Caco-2 (cell line): ENCODE measurements at regions not wholly inside any gene's neighbourhood (a gene's known extent, or its start where the extent isn't known, plus 50 kb on each side); places are given as distances from the start of the nearest gene placed in this dataset.

Experiments
- BruUV-seq: library from RNA; stranded (reverse); fragments of 400-500 nt; replicated peaks from 2 replicates; lab custom pipeline; 2021; lab: Mats Ljungman, UMichigan
- CTCF ChIA-PET: fragments of 300-600 bp; sonication (Branson Sonifier 250); formaldehyde crosslinking; loops from one replicate; lab custom pipeline; 2022; ENCODE audit warnings: antibody characterized with exemption; lab: Charles Lee
- POLR2A ChIA-PET: fragments of 300-600 bp; sonication (Branson Sonifier 250); formaldehyde crosslinking; loops from one replicate; lab custom pipeline; 2022; ENCODE audit warnings: antibody characterized with exemption; lab: Charles Lee
- DNase-seq, 2 experiments: peaks; one replicate each; pipeline versions ENCODE4 v3.0.0 to v3.0.0-alpha.2; 2020 to 2022
- H3K27me3 ChIP-seq: replicated peaks from 2 replicates; pipeline ENCODE4 v1.6.0; 2011; ENCODE audit warnings: low read length; ENCODE audit not compliant: control insufficient read depth, insufficient read depth
- H3K36me3 ChIP-seq: 2 replicates; pipeline ENCODE4 v1.5.1; 2011; ENCODE audit warnings: low read length; ENCODE audit not compliant: control insufficient read depth, insufficient read depth
- H3K4me1 ChIP-seq: fragments of 250-450 bp; sonication (Bioruptor Pico); 2 replicates; pipeline ENCODE4 v1.5.1; 2020; ENCODE audit warnings: mild to moderate bottlenecking
- H3K4me3 ChIP-seq: 2 replicates; pipeline ENCODE4 v1.5.1; 2011; ENCODE audit warnings: low read depth, mild to moderate bottlenecking, control low read depth, low read length
- H3K9me3 ChIP-seq: fragments of 250-450 bp; sonication (Bioruptor Pico); 2 replicates; pipeline ENCODE4 v1.5.1; 2020; ENCODE audit warnings: mild to moderate bottlenecking, moderate library complexity
- H3K27ac Mint-ChIP-seq: one replicate; pipeline ENCODE4 v1.8.0; 2022; ENCODE audit warnings: mixed read lengths; ENCODE audit not compliant: unreplicated experiment
- H3K27me3 Mint-ChIP-seq: one replicate; pipeline ENCODE4 v1.8.0; 2022; ENCODE audit warnings: mixed read lengths; ENCODE audit not compliant: insufficient read depth, unreplicated experiment
- H3K36me3 Mint-ChIP-seq: one replicate; pipeline ENCODE4 v1.8.0; 2022; ENCODE audit warnings: mild to moderate bottlenecking, mixed read lengths; ENCODE audit not compliant: insufficient read depth, unreplicated experiment
- H3K4me1 Mint-ChIP-seq: one replicate; pipeline ENCODE4 v1.8.0; 2022; ENCODE audit warnings: low read depth, mixed read lengths; ENCODE audit not compliant: unreplicated experiment
- H3K4me3 Mint-ChIP-seq: one replicate; pipeline ENCODE4 v1.8.0; 2022; ENCODE audit warnings: mild to moderate bottlenecking, moderate library complexity, mixed read lengths; ENCODE audit not compliant: unreplicated experiment
- H3K9me3 Mint-ChIP-seq: one replicate; pipeline ENCODE4 v1.8.0; 2022; ENCODE audit warnings: mixed read lengths; ENCODE audit not compliant: unreplicated experiment
- CTCF ChIP-seq, 2 experiments: fragments of 200-600 bp in 1 of 2; IDR thresholded peaks; 1 replicate in 1 of 2; 2 replicates in 1 of 2; pipeline versions ENCODE4 v1.5.1 to v1.8.0; 2011 to 2022; ENCODE audit warnings: antibody characterized with exemption in 1 of 2, control low read depth in 1 of 2, inconsistent platforms in 1 of 2, low read depth in 1 of 2, low read length in 1 of 2, mild to moderate bottlenecking in 1 of 2, moderate library complexity in 1 of 2; ENCODE audit not compliant: insufficient read depth in 1 of 2, severe bottlenecking in 1 of 2, unreplicated experiment in 1 of 2
- intact Hi-C: fragments of 100-400 bp; cut with micrococcal nuclease; formaldehyde crosslinking; loops from one replicate; pipeline ENCODE4 v1.10.0; 2022; ENCODE audit not compliant: unreplicated experiment

GRCh38 chr18:77377813-77378212 lies 128.2 kb downstream of the GALR1 start:
- no peaks in the 10 kb centered on the region for H3K27me3 ChIP-seq
- no peak for DNase-seq
- H3K4me1 ChIP-seq: no peaks in the 10 kb centered on the region
- H3K36me3 Mint-ChIP-seq: no peaks in the 10 kb centered on the region
- H3K9me3 Mint-ChIP-seq: no peaks in the 10 kb centered on the region
- H3K4me1 Mint-ChIP-seq: no peaks in the 10 kb centered on the region
- no peak overlapping the region for H3K27ac Mint-ChIP-seq
- no peak overlapping the region for H3K4me3 ChIP-seq
- no peak overlapping the region for H3K4me3 Mint-ChIP-seq
- intact Hi-C loops: no loop called here
- CTCF ChIA-PET: no interaction called here
- H3K9me3 ChIP-seq: no peaks in the 10 kb centered on the region
- no peaks in the 10 kb centered on the region for H3K27me3 Mint-ChIP-seq
- BruUV-seq: no TSS peak
- H3K36me3 ChIP-seq: no peaks in the 10 kb centered on the region
- no peak for TF ChIP-seq CTCF (IDR thresholded peaks at IDR 0.05; ENCODE audit: insufficient read depth in 1 of 2, low read depth in 1 of 2, low read length in 1 of 2, severe bottlenecking in 1 of 2, unreplicated experiment in 1 of 2)
- POLR2A ChIA-PET: no interaction called here

GRCh38 chr18:77379976-77380509 lies 130.4 kb downstream of the GALR1 start:
- Mint-ChIP-seq H3K27ac (no peak overlapping the region), H3K4me1 (no peaks in the 10 kb centered on the region), H3K36me3 (no peaks in the 10 kb centered on the region), H3K27me3 (no peaks in the 10 kb centered on the region), H3K9me3 (no peaks in the 10 kb centered on the region), H3K4me3 (no peak overlapping the region)
- DNase-seq: no peak
- CTCF ChIA-PET: no interaction called here
- Histone ChIP-seq H3K4me1 (no peaks in the 10 kb centered on the region), H3K4me3 (no peak overlapping the region), H3K9me3 (no peaks in the 10 kb centered on the region), H3K27me3 (no peaks in the 10 kb centered on the region), H3K36me3 (no peaks in the 10 kb centered on the region)
- BruUV-seq: no TSS peak
- POLR2A ChIA-PET: no interaction called here
- intact Hi-C loops: no loop called here
- no peak for TF ChIP-seq CTCF (IDR thresholded peaks at IDR 0.05; ENCODE audit: insufficient read depth in 1 of 2, low read depth in 1 of 2, low read length in 1 of 2, severe bottlenecking in 1 of 2, unreplicated experiment in 1 of 2)

- Mint-ChIP-seq H3K9me3 (no peaks in the 10 kb centered on the region), H3K27ac (no peak overlapping the region), H3K4me1 (no peaks in the 10 kb centered on the region), H3K36me3 (no peaks in the 10 kb centered on the region), H3K27me3 (no peaks in the 10 kb centered on the region), H3K4me3 (no peak overlapping the region)
- Histone ChIP-seq H3K4me1 (no peaks in the 10 kb centered on the region), H3K9me3 (no peaks in the 10 kb centered on the region), H3K27me3 (no peaks in the 10 kb centered on the region), H3K36me3 (no peaks in the 10 kb centered on the region), H3K4me3 (no peak overlapping the region)
- ChIA-PET CTCF (no interaction called here), POLR2A (no interaction called here)
- TF ChIP-seq CTCF (IDR thresholded peaks at IDR 0.05; ENCODE audit: insufficient read depth in 1 of 2, low read depth in 1 of 2, low read length in 1 of 2, severe bottlenecking in 1 of 2, unreplicated experiment in 1 of 2): no peak
- no peak for DNase-seq
- no TSS peak for BruUV-seq
- intact Hi-C loops: no loop called here
These were observed 131.0 kb downstream of the GALR1 start for GRCh38 chr18:77380695-77381094.
